K562 (cell line): ENCODE measurements at regions not wholly inside any gene's neighbourhood (a gene's known extent, or its start where the extent isn't known, plus 50 kb on each side); places are given as distances from the start of the nearest gene placed in this dataset.

ENCODE experiments used
- ATAC-seq: fragments of 200-7000 bp; cut with Tn5 transposase; 3 replicates; pipeline ENCODE4 v1.9.1; 2020; ENCODE audit warnings: moderate library complexity
- BruUV-seq: library from RNA; stranded (reverse); fragments of 400-500 nt; replicated peaks from 2 replicates; lab custom pipeline; 2021; lab: Mats Ljungman, UMichigan
- CTCF ChIA-PET: fragments of 300-600 bp; formaldehyde crosslinking; extraction: SDS; loops from one replicate; lab custom pipeline; 2021; ENCODE audit warnings: low intra/inter-chr PET ratio; lab: Yijun Ruan, JAX
- POLR2A ChIA-PET: fragments of 300-600, 350-650 bp; sonication (Branson Sonifier 250); formaldehyde crosslinking; extraction: SDS; loops from one replicate; lab custom pipeline; 2021; ENCODE audit warnings: antibody characterized with exemption, inconsistent platforms; lab: Yijun Ruan, JAX
- DNase-seq, 4 experiments: peaks; one replicate each; pipeline versions ENCODE4 v3.0.0 to v3.0.0-alpha.2; 2011 to 2018; ENCODE audit warnings: low spot score in 3 of 4, mixed read lengths in 3 of 4; ENCODE audit errors: extremely low read depth in 1 of 4
- FAIRE-seq: peaks from 2 replicates; lab custom pipeline; 2011; peaks lifted over from hg19 to GRCh38; lab: Jason Lieb, UNC
- H2AFZ ChIP-seq: 2 replicates; pipeline ENCODE4 v1.6.0; 2011; ENCODE audit warnings: low read depth, low read length, control low read depth, inconsistent platforms
- H3K27ac ChIP-seq: fragments of 200-600 bp; 3 replicates; pipeline ENCODE4 v1.8.0; 2011; ENCODE audit warnings: low read depth, mild to moderate bottlenecking, control low read depth, inconsistent platforms, low read length, moderate library complexity, mixed read lengths; ENCODE audit errors: extremely low read depth
- H3K27me3 ChIP-seq, 2 experiments: fragments of 300-600 bp in 1 of 2; 2 replicates in 1 of 2; 3 replicates in 1 of 2; pipeline versions ENCODE4 v1.6.0 to v1.8.0; 2011; ENCODE audit warnings: inconsistent platforms in 2 of 2, low read length in 2 of 2, mild to moderate bottlenecking in 1 of 2, mixed read lengths in 1 of 2, moderate library complexity in 1 of 2; ENCODE audit not compliant: control insufficient read depth in 2 of 2, insufficient read depth in 2 of 2
- H3K36me3 ChIP-seq: fragments of 300-600 bp; 3 replicates; pipeline ENCODE4 v1.8.0; 2011; ENCODE audit warnings: mild to moderate bottlenecking, low read length, inconsistent platforms; ENCODE audit not compliant: control insufficient read depth, insufficient read depth
- H3K4me1 ChIP-seq, 2 experiments: fragments of 200-600 bp in 1 of 2; replicated peaks in 1 of 2; 2 replicates in 1 of 2; 3 replicates in 1 of 2; pipeline versions ENCODE4 v1.5.1 to v1.8.0; 2011; ENCODE audit warnings: inconsistent platforms in 2 of 2, low read length in 2 of 2, mild to moderate bottlenecking in 1 of 2, mixed read lengths in 1 of 2, moderate library complexity in 1 of 2; ENCODE audit not compliant: control insufficient read depth in 2 of 2, insufficient read depth in 2 of 2
- H3K4me2 ChIP-seq: 2 replicates; pipeline ENCODE4 v1.6.1; 2011; ENCODE audit warnings: low read length, control low read depth, inconsistent platforms, mixed read lengths; ENCODE audit not compliant: insufficient read depth
- H3K4me3 ChIP-seq: fragments of 200-600 bp; sonication (generic), shearing (Covaris generic); 2 replicates; pipeline ENCODE4 v1.5.1; 2016; ENCODE audit warnings: control low read depth, inconsistent platforms
- H3K79me2 ChIP-seq: fragments of 200-600 bp; 3 replicates; pipeline ENCODE4 v1.8.0; 2011; ENCODE audit warnings: low read length, inconsistent platforms; ENCODE audit not compliant: control insufficient read depth, insufficient read depth
- H3K9ac ChIP-seq, 2 experiments: 2 replicates each; pipeline versions ENCODE4 v1.6.0 to v1.6.1; 2011; ENCODE audit warnings: low read depth in 2 of 2, low read length in 2 of 2, control low read depth in 1 of 2, inconsistent platforms in 1 of 2, mild to moderate bottlenecking in 1 of 2, mixed read lengths in 1 of 2; ENCODE audit not compliant: insufficient read depth in 1 of 2
- H3K9me1 ChIP-seq: one replicate; pipeline ENCODE4 v1.6.0; 2011; ENCODE audit warnings: inconsistent platforms, mild to moderate bottlenecking, low read length, moderate library complexity; ENCODE audit not compliant: control insufficient read depth, insufficient read depth
- H3K9me3 ChIP-seq: replicated peaks from 2 replicates; pipeline ENCODE4 v1.5.1; 2011; ENCODE audit warnings: low read depth, low read length, inconsistent platforms; ENCODE audit not compliant: control insufficient read depth, insufficient read depth
- H4K20me1 ChIP-seq: replicated peaks from 2 replicates; pipeline ENCODE4 v1.6.1; 2011; ENCODE audit warnings: low read length, inconsistent platforms, mixed read lengths; ENCODE audit not compliant: control insufficient read depth, insufficient read depth
- HNRNPK ChIP-seq: fragments of 200-400 bp; formaldehyde crosslinking; IDR thresholded peaks from one replicate; pipeline ENCODE4 v1.6.1; 2018; ENCODE audit warnings: mild to moderate bottlenecking, low read depth, low read length; ENCODE audit not compliant: poor library complexity, severe bottlenecking
- HSF4 ChIP-seq: fragments of 250-450 bp; sonication (Bioruptor Pico); IDR thresholded peaks from 2 replicates; pipeline ENCODE4 v2.1.2; 2022; ENCODE audit warnings: mild to moderate bottlenecking, moderate library complexity, borderline replicate concordance
- LEF1 ChIP-seq: fragments of 450-650 bp; IDR thresholded peaks from 2 replicates; pipeline ENCODE4 v1.6.1; 2016; ENCODE audit warnings: mild to moderate bottlenecking
- NR3C1 ChIP-seq: sonication (generic); formaldehyde crosslinking; IDR thresholded peaks from 2 replicates; pipeline ENCODE4 v1.8.1; 2022; ENCODE audit warnings: missing genetic modification reagents
- POLR2G ChIP-seq: fragments of 200-400 bp; formaldehyde crosslinking; IDR thresholded peaks from 2 replicates; pipeline ENCODE4 v1.6.1; 2017; ENCODE audit warnings: low read depth, mild to moderate bottlenecking, antibody characterized with exemption, low read length, moderate library complexity
- RBM34 ChIP-seq: fragments of 200-400 bp; formaldehyde crosslinking; IDR thresholded peaks from 2 replicates; pipeline ENCODE4 v1.6.1; 2018; ENCODE audit warnings: low read length, borderline replicate concordance; ENCODE audit not compliant: insufficient read depth
- TAL1 ChIP-seq: fragments of 450-650 bp; IDR thresholded peaks from 2 replicates; pipeline ENCODE4 v1.6.1; 2016; ENCODE audit warnings: mild to moderate bottlenecking
- ZKSCAN3 ChIP-seq: fragments of 250-450 bp; sonication (Bioruptor Pico); IDR thresholded peaks from 2 replicates; pipeline ENCODE4 v1.4.0; 2020
- ZNF57 ChIP-seq: fragments of 450-650 bp; formaldehyde crosslinking; IDR thresholded peaks from 2 replicates; pipeline ENCODE4 v1.4.0; 2020; ENCODE audit warnings: mild to moderate bottlenecking, moderate library complexity
- WGBS: fragments of 100-300 bp; shearing (Covaris generic); methylation state at CpG from one replicate; pipeline ENCODE4 v1.1.6; 2016; ENCODE audit warnings: low coverage, mixed read lengths; ENCODE audit not compliant: insufficient coverage; ENCODE audit errors: missing lambda C conversion rate; 5-methylcytosine and 5-hydroxymethylcytosine counted together
- in situ Hi-C: fragments of 300-500 bp; cut with MboI; formaldehyde crosslinking; loops from 4 replicates; pipeline ENCODE4 v1.15.0; 2018; ENCODE audit warnings: inconsistent platforms, mixed read lengths
- intact Hi-C: fragments of 100-400 bp; cut with micrococcal nuclease; formaldehyde crosslinking; loops from 2 replicates; pipeline ENCODE4 v1.14.2; 2022
- TF ChIP-seq, protein P1 (sequence below): fragments of 450-650 bp; formaldehyde crosslinking; IDR thresholded peaks from 2 replicates; pipeline ENCODE4 v1.4.0; 2022; ENCODE audit warnings: missing genetic modification characterization
- TF ChIP-seq, protein P2 (sequence below), 2 experiments: fragments of 450-650 bp in 1 of 2; sonication (generic) in 1 of 2; formaldehyde crosslinking; conservative IDR thresholded peaks; 2 replicates each; pipeline versions ENCODE4 v1.4.0 to v1.8.1; 2020 to 2022; ENCODE audit warnings: mild to moderate bottlenecking in 1 of 2, missing genetic modification reagents in 1 of 2
- TF ChIP-seq, protein P3 (sequence below): fragments of 250-450 bp; sonication (Bioruptor Pico); IDR thresholded peaks from 2 replicates; pipeline ENCODE4 v1.4.0; 2020

DNA sequence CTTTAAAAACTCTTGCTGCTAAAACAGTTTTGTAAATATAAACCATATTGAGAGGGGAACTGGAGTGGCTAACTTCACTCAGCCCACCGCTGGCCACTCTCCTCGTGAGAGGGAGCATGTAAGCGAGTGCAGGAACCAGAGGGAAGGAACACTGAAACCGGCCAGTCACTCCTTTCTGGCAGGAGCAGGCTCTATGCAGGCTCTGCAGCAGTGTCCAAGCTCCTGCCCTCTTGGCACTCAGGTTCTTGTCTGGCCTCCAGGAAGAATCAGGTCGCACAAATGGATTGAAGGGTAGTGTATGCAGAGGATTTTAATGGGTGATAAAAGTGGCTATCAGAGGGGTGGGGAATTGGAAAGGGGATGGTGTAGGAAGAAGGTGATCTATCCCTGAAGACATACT lies 157.7 kb downstream of the TMX3 start:
- H3K4me2 ChIP-seq: no peak overlapping the region
- H3K36me3 ChIP-seq: no peaks in the 10 kb centered on the region
- no peaks in the 10 kb centered on the region for H3K4me1 ChIP-seq
- 0% methylated on average over 4 of the region's 5 CpGs for WGBS
- no peaks in the 10 kb centered on the region for H3K9me1 ChIP-seq
- BruUV-seq: no TSS peak
- TF ChIP-seq HSF4 (CRISPR knock-in tag): no peak
- TF ChIP-seq, protein P1, sequence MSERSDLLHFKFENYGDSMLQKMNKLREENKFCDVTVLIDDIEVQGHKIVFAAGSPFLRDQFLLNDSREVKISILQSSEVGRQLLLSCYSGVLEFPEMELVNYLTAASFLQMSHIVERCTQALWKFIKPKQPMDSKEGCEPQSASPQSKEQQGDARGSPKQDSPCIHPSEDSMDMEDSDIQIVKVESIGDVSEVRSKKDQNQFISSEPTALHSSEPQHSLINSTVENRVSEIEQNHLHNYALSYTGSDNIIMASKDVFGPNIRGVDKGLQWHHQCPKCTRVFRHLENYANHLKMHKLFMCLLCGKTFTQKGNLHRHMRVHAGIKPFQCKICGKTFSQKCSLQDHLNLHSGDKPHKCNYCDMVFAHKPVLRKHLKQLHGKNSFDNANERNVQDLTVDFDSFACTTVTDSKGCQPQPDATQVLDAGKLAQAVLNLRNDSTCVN (CRISPR knock-in tag): no peak
- TF ChIP-seq RBM34: no peak
- TF ChIP-seq HNRNPK: no peak
- no peak for TF ChIP-seq POLR2G
- TF ChIP-seq LEF1: no peak
- no peak for TF ChIP-seq ZKSCAN3 (CRISPR knock-in tag)
- no peak for TF ChIP-seq ZNF57 (CRISPR knock-in tag)
- TF ChIP-seq, protein P2, sequence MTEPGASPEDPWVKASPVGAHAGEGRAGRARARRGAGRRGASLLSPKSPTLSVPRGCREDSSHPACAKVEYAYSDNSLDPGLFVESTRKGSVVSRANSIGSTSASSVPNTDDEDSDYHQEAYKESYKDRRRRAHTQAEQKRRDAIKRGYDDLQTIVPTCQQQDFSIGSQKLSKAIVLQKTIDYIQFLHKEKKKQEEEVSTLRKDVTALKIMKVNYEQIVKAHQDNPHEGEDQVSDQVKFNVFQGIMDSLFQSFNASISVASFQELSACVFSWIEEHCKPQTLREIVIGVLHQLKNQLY (CRISPR knock-in tag; conservative IDR thresholded peaks at IDR 0.05): no peak
- TF ChIP-seq, protein P3, sequence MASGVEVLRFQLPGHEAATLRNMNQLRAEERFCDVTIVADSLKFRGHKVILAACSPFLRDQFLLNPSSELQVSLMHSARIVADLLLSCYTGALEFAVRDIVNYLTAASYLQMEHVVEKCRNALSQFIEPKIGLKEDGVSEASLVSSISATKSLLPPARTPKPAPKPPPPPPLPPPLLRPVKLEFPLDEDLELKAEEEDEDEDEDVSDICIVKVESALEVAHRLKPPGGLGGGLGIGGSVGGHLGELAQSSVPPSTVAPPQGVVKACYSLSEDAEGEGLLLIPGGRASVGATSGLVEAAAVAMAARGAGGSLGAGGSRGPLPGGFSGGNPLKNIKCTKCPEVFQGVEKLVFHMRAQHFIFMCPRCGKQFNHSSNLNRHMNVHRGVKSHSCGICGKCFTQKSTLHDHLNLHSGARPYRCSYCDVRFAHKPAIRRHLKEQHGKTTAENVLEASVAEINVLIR (CRISPR knock-in tag): no peak
- TF ChIP-seq NR3C1: no peak
- no peak for TF ChIP-seq TAL1
- intact Hi-C loops (no loop called here), in situ Hi-C loops (no loop called here)
- H3K9me3 ChIP-seq: no peaks in the 10 kb centered on the region
- no peak overlapping the region for H3K9ac ChIP-seq
- H2AFZ ChIP-seq: no peak overlapping the region
- ChIA-PET POLR2A (no interaction called here), CTCF (no interaction called here)
- no peak overlapping the region for H3K27ac ChIP-seq
- ATAC-seq: no peak
- no peak for DNase-seq
- no peaks in the 10 kb centered on the region for H3K79me2 ChIP-seq
- FAIRE-seq: no peak
- H3K27me3 ChIP-seq: no peaks in the 10 kb centered on the region
- H4K20me1 ChIP-seq: no peaks in the 10 kb centered on the region
- H3K4me3 ChIP-seq: no peak overlapping the region
